GM12878 (cell line): ENCODE measurements at regions not wholly inside any gene's neighbourhood (a gene's known extent, or its start where the extent isn't known, plus 50 kb on each side); places are given as distances from the start of the nearest gene placed in this dataset.

ENCODE experiments used
- ATAC-seq: fragments of 200-7000 bp; cut with Tn5 transposase; 3 replicates; pipeline ENCODE4 v1.9.1; 2020; ENCODE audit warnings: mild to moderate bottlenecking, moderate library complexity
- BruUV-seq: library from RNA; stranded (reverse); fragments of 400-500 nt; replicated peaks from 2 replicates; lab custom pipeline; 2021; lab: Mats Ljungman, UMichigan
- CTCF ChIA-PET: fragments of 300-600 bp; sonication (Branson Sonifier 250); formaldehyde crosslinking; extraction: SDS; loops from one replicate; lab custom pipeline; 2021; ENCODE audit warnings: inconsistent platforms; lab: Yijun Ruan, JAX
- POLR2A ChIA-PET: fragments of 350-600 bp; formaldehyde crosslinking; extraction: SDS; loops from one replicate; lab custom pipeline; 2021; ENCODE audit warnings: inconsistent platforms; lab: Charles Lee
- RAD21 ChIA-PET: fragments of 300-600 bp; sonication (Branson Sonifier 250); formaldehyde crosslinking; loops from one replicate; lab custom pipeline; 2023; ENCODE audit warnings: antibody characterized with exemption; ENCODE audit not compliant: unreplicated experiment; lab: Charles Lee
- SMC1A ChIA-PET: fragments of 300-600 bp; sonication (Branson Sonifier 250); formaldehyde crosslinking; loops from one replicate; lab custom pipeline; 2023; ENCODE audit not compliant: unreplicated experiment, uncharacterized antibody; lab: Charles Lee
- DNase-seq: peaks from one replicate; pipeline ENCODE4 v3.0.0-alpha.2; 2011; ENCODE audit warnings: low read depth, low spot score
- FAIRE-seq: peaks from 3 replicates; lab custom pipeline; 2011; peaks lifted over from hg19 to GRCh38; lab: Jason Lieb, UNC
- H2AFZ ChIP-seq: 2 replicates; pipeline ENCODE4 v1.6.0; 2011; ENCODE audit warnings: low read depth, low read length, control low read depth; ENCODE audit not compliant: control insufficient read depth
- H3K27ac ChIP-seq: 2 replicates; pipeline ENCODE4 v1.5.1; 2011; ENCODE audit warnings: control low read depth; ENCODE audit not compliant: control insufficient read depth, insufficient read depth
- H3K27me3 ChIP-seq, 2 experiments: replicated peaks in 1 of 2; 2 replicates each; pipeline versions ENCODE4 v1.6.0 to v1.6.1; 2011; ENCODE audit warnings: low read length in 1 of 2; ENCODE audit not compliant: control insufficient read depth in 2 of 2, insufficient read depth in 2 of 2
- H3K36me3 ChIP-seq, 2 experiments: 2 replicates each; pipeline ENCODE4 v1.5.1; 2011; ENCODE audit warnings: low read length in 1 of 2; ENCODE audit not compliant: control insufficient read depth in 2 of 2, insufficient read depth in 2 of 2
- H3K4me1 ChIP-seq: 2 replicates; pipeline ENCODE4 v1.6.1; 2011; ENCODE audit warnings: mild to moderate bottlenecking, low read length, moderate library complexity, mixed read lengths; ENCODE audit not compliant: control insufficient read depth, insufficient read depth
- H3K4me2 ChIP-seq: 2 replicates; pipeline ENCODE4 v1.6.0; 2011; ENCODE audit warnings: control low read depth; ENCODE audit not compliant: control insufficient read depth, insufficient read depth
- H3K4me3 ChIP-seq: fragments of 200-600 bp; sonication (generic); 2 replicates; pipeline ENCODE4 v1.5.1; 2016
- H3K79me2 ChIP-seq: 2 replicates; pipeline ENCODE4 v1.6.0; 2011; ENCODE audit warnings: low read length; ENCODE audit not compliant: control insufficient read depth, insufficient read depth
- H3K9ac ChIP-seq: 2 replicates; pipeline ENCODE4 v1.8.0; 2011; ENCODE audit warnings: low read length, control low read depth, mixed read lengths; ENCODE audit not compliant: control insufficient read depth, insufficient read depth
- H3K9me3 ChIP-seq: replicated peaks from 3 replicates; pipeline ENCODE4 v1.5.1; 2011; ENCODE audit warnings: mild to moderate bottlenecking, low read length; ENCODE audit not compliant: control insufficient read depth, insufficient read depth
- H4K20me1 ChIP-seq: 2 replicates; pipeline ENCODE4 v1.6.0; 2011; ENCODE audit not compliant: control insufficient read depth, insufficient read depth
- BHLHE40 ChIP-seq, 2 experiments: fragments of 450-650 bp in 1 of 2; IDR thresholded peaks; 2 replicates each; pipeline ENCODE4 v1.6.1; 2011 to 2017; ENCODE audit warnings: low read depth in 2 of 2, borderline replicate concordance in 1 of 2, improper control_type of control experiment in 1 of 2, low read length in 1 of 2, mild to moderate bottlenecking in 1 of 2
- CEBPB ChIP-seq, 2 experiments: fragments of 150-350 bp in 1 of 2; IDR thresholded peaks; 2 replicates each; pipeline ENCODE4 v1.6.1; 2012 to 2014; ENCODE audit warnings: low read depth in 2 of 2, low read length in 2 of 2, borderline replicate concordance in 1 of 2, inconsistent platforms in 1 of 2
- ETV6 ChIP-seq, 2 experiments: fragments of 450-650 bp in 1 of 2; IDR thresholded peaks in 1 of 2; conservative IDR thresholded peaks in 1 of 2; 2 replicates each; pipeline ENCODE4 v1.6.1; 2014; ENCODE audit warnings: antibody characterized with exemption in 1 of 2, borderline replicate concordance in 1 of 2, low read depth in 1 of 2, mild to moderate bottlenecking in 1 of 2, moderate library complexity in 1 of 2
- FOS ChIP-seq: IDR thresholded peaks from 3 replicates; pipeline ENCODE4 v1.6.1; 2011; ENCODE audit warnings: borderline replicate concordance; ENCODE audit not compliant: insufficient read length; ENCODE audit errors: extremely low read depth
- FOXM1 ChIP-seq: IDR thresholded peaks from 2 replicates; pipeline ENCODE4 v1.6.1; 2012; ENCODE audit warnings: low read depth, mild to moderate bottlenecking, inconsistent platforms, low read length, moderate library complexity
- GABPA ChIP-seq: IDR thresholded peaks from 2 replicates; pipeline ENCODE4 v1.6.1; 2014; ENCODE audit warnings: antibody characterized with exemption, low read depth, mild to moderate bottlenecking, inconsistent platforms
- IRF4 ChIP-seq: IDR thresholded peaks from 2 replicates; pipeline ENCODE4 v1.6.1; 2011; ENCODE audit warnings: low read depth, low read length
- KAT2A ChIP-seq: conservative IDR thresholded peaks from 2 replicates; pipeline ENCODE4 v1.6.1; 2011; ENCODE audit warnings: low read depth, low read length; ENCODE audit not compliant: control insufficient read depth
- MTA2 ChIP-seq: fragments of 450-650 bp; IDR thresholded peaks from 2 replicates; pipeline ENCODE4 v1.6.1; 2016; ENCODE audit warnings: low read depth, mild to moderate bottlenecking, moderate library complexity
- RAD21 ChIP-seq: IDR thresholded peaks from 2 replicates; pipeline ENCODE4 v1.6.1; 2011; ENCODE audit warnings: mild to moderate bottlenecking, low read depth, low read length, moderate library complexity; ENCODE audit not compliant: insufficient read depth
- SREBF2 ChIP-seq: IDR thresholded peaks from 2 replicates; pipeline ENCODE4 v1.6.1; 2012; ENCODE audit warnings: mild to moderate bottlenecking, low read length
- ZNF384 ChIP-seq: IDR thresholded peaks from 2 replicates; pipeline ENCODE4 v1.6.1; 2012; ENCODE audit warnings: low read depth, mild to moderate bottlenecking, low read length, improper control_type of control experiment, borderline replicate concordance
- WGBS: methylation state at CpG from one replicate; pipeline ENCODE4 v1.1.6; 2016; ENCODE audit warnings: low lambda C conversion rate; ENCODE audit not compliant: insufficient replicate concordance, insufficient coverage; ENCODE audit errors: missing lambda C conversion rate; 5-methylcytosine and 5-hydroxymethylcytosine counted together
- in situ Hi-C: fragments of 300-500 bp; cut with MboI; formaldehyde crosslinking; loops from 9 replicates; pipeline ENCODE4 v1.14.3; 2018; ENCODE audit warnings: mixed read lengths
- intact Hi-C: fragments of 100-400 bp; cut with micrococcal nuclease; formaldehyde crosslinking; loops from one replicate; pipeline ENCODE4 v1.14.2; 2022; ENCODE audit not compliant: unreplicated experiment
- TF ChIP-seq, protein P1 (sequence below): IDR thresholded peaks from 2 replicates; pipeline ENCODE4 v1.6.1; 2011; ENCODE audit warnings: low read depth, low read length, improper control_type of control experiment, borderline replicate concordance
- TF ChIP-seq, protein P2 (sequence below): fragments of 450-650 bp; IDR thresholded peaks from 2 replicates; pipeline ENCODE4 v1.6.1; 2016; ENCODE audit warnings: mild to moderate bottlenecking
- TF ChIP-seq, protein P3 (sequence below): fragments of 450-650 bp; IDR thresholded peaks from 2 replicates; pipeline ENCODE4 v1.6.1; 2018; ENCODE audit warnings: mild to moderate bottlenecking, low read depth, moderate library complexity; ENCODE audit not compliant: partially characterized antibody
- TF ChIP-seq, protein P4 (sequence below): fragments of 450-650 bp; IDR thresholded peaks from 2 replicates; pipeline ENCODE4 v1.6.1; 2017; ENCODE audit warnings: mild to moderate bottlenecking, moderate library complexity

DNA sequence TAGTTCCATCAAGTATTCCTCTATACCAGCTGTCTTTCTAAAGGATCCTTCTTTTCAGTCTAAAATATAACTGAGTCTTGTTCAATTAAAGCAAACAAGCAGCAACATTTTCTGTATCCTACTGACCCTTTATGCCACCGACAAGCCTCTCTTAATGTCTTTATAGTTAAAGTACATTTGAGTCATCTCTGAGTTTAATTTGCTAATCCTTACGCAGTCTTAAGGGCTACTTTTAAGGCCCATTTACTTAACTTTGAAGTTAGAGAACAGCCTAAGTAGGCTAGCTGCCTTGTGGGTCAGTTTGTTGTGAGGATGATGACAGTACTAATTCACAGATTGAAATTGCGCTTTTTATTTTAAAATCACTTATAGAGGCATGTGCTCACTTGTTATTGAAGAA, 265.5 kb upstream of the FERD3L start:
- Histone ChIP-seq H3K4me2 (no peak overlapping the region), H2AFZ (no peak overlapping the region), H3K9ac (no peak overlapping the region), H3K4me3 (no peak overlapping the region), H3K9me3 (no peaks in the 10 kb centered on the region), H3K36me3 (no peaks in the 10 kb centered on the region), H3K27me3 (no peaks in the 10 kb centered on the region), H3K4me1 (no peaks in the 10 kb centered on the region), H4K20me1 (no peaks in the 10 kb centered on the region), H3K27ac (no peak overlapping the region), H3K79me2 (no peaks in the 10 kb centered on the region)
- in situ Hi-C loops = no loop called here
- ATAC-seq (no peak), FAIRE-seq (no peak), DNase-seq (no peak)
- ChIA-PET SMC1A (no interaction called here), CTCF (no interaction called here), RAD21 (no interaction called here), POLR2A (no interaction called here)
- intact Hi-C loops = no loop called here
- WGBS = 16% methylated on average over 3 of the region's 3 CpGs
- BruUV-seq = no TSS peak
- TF ChIP-seq FOXM1 = no peak
- TF ChIP-seq, protein P1, sequence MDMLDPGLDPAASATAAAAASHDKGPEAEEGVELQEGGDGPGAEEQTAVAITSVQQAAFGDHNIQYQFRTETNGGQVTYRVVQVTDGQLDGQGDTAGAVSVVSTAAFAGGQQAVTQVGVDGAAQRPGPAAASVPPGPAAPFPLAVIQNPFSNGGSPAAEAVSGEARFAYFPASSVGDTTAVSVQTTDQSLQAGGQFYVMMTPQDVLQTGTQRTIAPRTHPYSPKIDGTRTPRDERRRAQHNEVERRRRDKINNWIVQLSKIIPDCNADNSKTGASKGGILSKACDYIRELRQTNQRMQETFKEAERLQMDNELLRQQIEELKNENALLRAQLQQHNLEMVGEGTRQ = no peak
- no peak for TF ChIP-seq ZNF384
- TF ChIP-seq, protein P2, sequence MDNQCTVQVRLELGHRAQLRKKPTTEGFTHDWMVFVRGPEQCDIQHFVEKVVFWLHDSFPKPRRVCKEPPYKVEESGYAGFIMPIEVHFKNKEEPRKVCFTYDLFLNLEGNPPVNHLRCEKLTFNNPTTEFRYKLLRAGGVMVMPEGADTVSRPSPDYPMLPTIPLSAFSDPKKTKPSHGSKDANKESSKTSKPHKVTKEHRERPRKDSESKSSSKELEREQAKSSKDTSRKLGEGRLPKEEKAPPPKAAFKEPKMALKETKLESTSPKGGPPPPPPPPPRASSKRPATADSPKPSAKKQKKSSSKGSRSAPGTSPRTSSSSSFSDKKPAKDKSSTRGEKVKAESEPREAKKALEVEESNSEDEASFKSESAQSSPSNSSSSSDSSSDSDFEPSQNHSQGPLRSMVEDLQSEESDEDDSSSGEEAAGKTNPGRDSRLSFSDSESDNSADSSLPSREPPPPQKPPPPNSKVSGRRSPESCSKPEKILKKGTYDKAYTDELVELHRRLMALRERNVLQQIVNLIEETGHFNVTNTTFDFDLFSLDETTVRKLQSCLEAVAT = no peak
- no peak for TF ChIP-seq FOS
- TF ChIP-seq IRF4 = no peak
- TF ChIP-seq, protein P3, sequence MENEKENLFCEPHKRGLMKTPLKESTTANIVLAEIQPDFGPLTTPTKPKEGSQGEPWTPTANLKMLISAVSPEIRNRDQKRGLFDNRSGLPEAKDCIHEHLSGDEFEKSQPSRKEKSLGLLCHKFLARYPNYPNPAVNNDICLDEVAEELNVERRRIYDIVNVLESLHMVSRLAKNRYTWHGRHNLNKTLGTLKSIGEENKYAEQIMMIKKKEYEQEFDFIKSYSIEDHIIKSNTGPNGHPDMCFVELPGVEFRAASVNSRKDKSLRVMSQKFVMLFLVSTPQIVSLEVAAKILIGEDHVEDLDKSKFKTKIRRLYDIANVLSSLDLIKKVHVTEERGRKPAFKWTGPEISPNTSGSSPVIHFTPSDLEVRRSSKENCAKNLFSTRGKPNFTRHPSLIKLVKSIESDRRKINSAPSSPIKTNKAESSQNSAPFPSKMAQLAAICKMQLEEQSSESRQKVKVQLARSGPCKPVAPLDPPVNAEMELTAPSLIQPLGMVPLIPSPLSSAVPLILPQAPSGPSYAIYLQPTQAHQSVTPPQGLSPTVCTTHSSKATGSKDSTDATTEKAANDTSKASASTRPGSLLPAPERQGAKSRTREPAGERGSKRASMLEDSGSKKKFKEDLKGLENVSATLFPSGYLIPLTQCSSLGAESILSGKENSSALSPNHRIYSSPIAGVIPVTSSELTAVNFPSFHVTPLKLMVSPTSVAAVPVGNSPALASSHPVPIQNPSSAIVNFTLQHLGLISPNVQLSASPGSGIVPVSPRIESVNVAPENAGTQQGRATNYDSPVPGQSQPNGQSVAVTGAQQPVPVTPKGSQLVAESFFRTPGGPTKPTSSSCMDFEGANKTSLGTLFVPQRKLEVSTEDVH = no peak
- TF ChIP-seq RAD21 = no peak
- TF ChIP-seq KAT2A = no peak
- no peak for TF ChIP-seq CEBPB (IDR thresholded peaks at IDR 0.05; ENCODE audit: borderline replicate concordance in 1 of 2, low read depth in 2 of 2, low read length in 2 of 2)
- no peak for TF ChIP-seq ETV6 (conservative IDR thresholded peaks at IDR 0.05 in 1 of 2, IDR thresholded peaks at IDR 0.05 in 1 of 2; ENCODE audit: borderline replicate concordance in 1 of 2, low read depth in 1 of 2)
- TF ChIP-seq, protein P4, sequence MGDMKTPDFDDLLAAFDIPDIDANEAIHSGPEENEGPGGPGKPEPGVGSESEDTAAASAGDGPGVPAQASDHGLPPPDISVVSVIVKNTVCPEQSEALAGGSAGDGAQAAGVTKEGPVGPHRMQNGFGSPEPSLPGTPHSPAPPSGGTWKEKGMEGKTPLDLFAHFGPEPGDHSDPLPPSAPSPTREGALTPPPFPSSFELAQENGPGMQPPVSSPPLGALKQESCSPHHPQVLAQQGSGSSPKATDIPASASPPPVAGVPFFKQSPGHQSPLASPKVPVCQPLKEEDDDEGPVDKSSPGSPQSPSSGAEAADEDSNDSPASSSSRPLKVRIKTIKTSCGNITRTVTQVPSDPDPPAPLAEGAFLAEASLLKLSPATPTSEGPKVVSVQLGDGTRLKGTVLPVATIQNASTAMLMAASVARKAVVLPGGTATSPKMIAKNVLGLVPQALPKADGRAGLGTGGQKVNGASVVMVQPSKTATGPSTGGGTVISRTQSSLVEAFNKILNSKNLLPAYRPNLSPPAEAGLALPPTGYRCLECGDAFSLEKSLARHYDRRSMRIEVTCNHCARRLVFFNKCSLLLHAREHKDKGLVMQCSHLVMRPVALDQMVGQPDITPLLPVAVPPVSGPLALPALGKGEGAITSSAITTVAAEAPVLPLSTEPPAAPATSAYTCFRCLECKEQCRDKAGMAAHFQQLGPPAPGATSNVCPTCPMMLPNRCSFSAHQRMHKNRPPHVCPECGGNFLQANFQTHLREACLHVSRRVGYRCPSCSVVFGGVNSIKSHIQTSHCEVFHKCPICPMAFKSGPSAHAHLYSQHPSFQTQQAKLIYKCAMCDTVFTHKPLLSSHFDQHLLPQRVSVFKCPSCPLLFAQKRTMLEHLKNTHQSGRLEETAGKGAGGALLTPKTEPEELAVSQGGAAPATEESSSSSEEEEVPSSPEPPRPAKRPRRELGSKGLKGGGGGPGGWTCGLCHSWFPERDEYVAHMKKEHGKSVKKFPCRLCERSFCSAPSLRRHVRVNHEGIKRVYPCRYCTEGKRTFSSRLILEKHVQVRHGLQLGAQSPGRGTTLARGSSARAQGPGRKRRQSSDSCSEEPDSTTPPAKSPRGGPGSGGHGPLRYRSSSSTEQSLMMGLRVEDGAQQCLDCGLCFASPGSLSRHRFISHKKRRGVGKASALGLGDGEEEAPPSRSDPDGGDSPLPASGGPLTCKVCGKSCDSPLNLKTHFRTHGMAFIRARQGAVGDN = no peak
- no peak for TF ChIP-seq SREBF2
- TF ChIP-seq MTA2 = no peak
- no peak for TF ChIP-seq GABPA
- TF ChIP-seq BHLHE40 (IDR thresholded peaks at IDR 0.05; ENCODE audit: borderline replicate concordance in 1 of 2, low read depth in 2 of 2, low read length in 1 of 2) = no peak
